ENCODE measurements at regions not wholly inside any gene's neighbourhood (a gene's known extent, or its start where the extent isn't known, plus 50 kb on each side); places are given as distances from the start of the nearest gene placed in this dataset.

DNA sequence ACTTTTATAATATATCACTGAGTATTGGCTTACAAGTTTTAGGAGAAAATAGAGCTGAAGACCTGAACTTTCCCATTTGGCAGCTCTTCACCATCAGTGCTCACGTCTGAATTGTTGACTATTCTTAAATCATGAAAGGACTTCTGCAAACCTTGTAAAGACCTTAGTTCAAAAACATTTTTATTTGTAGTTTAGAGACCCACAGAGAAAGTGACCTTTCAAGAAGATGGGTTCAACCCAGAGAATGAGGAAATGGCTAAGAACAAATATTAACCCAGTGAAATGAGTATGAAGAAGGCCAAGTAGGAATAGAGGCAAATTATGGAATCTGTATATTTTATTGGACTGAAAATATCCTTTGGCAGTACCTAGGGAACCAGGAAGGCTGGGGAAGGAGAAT is 1151.1 kb downstream of the GATA3 start:
- TF ChIP-seq, protein P1, sequence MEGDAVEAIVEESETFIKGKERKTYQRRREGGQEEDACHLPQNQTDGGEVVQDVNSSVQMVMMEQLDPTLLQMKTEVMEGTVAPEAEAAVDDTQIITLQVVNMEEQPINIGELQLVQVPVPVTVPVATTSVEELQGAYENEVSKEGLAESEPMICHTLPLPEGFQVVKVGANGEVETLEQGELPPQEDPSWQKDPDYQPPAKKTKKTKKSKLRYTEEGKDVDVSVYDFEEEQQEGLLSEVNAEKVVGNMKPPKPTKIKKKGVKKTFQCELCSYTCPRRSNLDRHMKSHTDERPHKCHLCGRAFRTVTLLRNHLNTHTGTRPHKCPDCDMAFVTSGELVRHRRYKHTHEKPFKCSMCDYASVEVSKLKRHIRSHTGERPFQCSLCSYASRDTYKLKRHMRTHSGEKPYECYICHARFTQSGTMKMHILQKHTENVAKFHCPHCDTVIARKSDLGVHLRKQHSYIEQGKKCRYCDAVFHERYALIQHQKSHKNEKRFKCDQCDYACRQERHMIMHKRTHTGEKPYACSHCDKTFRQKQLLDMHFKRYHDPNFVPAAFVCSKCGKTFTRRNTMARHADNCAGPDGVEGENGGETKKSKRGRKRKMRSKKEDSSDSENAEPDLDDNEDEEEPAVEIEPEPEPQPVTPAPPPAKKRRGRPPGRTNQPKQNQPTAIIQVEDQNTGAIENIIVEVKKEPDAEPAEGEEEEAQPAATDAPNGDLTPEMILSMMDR (IDR thresholded peaks at IDR 0.05; ENCODE audit: poor library complexity, severe bottlenecking), result no peak
- Histone ChIP-seq H3K9me3 (ENCODE audit: severe bottlenecking) (no peaks in the 10 kb centered on the region), H3K36me3 (ENCODE audit: low read depth) (no peaks in the 10 kb centered on the region), H3K27ac (ENCODE audit: poor library complexity, severe bottlenecking) (no peak overlapping the region), H3K4me1 (ENCODE audit: insufficient read depth, poor library complexity, severe bottlenecking) (no peaks in the 10 kb centered on the region), H3K4me3 (ENCODE audit: severe bottlenecking) (no peak overlapping the region), H3K27me3 (ENCODE audit: insufficient read depth, poor library complexity, severe bottlenecking) (no peaks in the 10 kb centered on the region)
- DNase-seq (ENCODE audit: low spot score) (no peak), ATAC-seq (ENCODE audit: low read depth) (no peak)

DNA sequence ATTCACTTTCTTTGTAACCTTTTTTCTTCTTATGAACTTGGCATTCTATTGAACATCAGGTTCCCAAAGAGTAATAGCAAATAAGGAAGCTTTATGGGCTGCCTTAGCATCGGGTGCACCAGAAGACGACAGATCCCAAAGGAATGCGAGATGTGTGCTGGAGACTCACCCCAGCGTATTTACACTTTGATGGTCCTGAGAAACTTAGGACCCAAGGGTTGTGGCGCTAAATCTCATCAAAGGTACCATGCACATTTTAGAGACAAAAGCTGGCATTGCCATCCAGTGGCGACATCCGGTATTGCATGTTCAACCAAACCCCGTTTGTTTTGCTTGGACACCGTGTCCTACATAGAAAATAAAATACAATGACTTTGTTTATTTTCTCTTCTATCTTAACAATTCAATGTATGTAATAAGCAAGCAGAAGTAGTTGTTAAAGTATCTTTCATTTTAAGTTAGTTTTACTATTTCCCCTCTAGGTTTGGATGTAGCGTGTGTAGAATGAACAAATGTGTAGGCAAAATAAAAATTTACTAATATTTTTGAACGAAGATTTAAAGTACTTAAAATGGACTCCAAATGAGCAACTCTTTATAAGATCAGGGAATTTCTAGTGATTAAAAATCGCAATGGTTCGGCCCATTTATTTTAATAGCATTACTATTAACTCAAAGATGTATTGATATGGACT is 1154.8 kb downstream of the GATA3 start:
- Histone ChIP-seq H3K36me3 (ENCODE audit: low read depth) (no peaks in the 10 kb centered on the region), H3K4me1 (ENCODE audit: insufficient read depth, poor library complexity, severe bottlenecking) (no peaks in the 10 kb centered on the region), H3K27me3 (ENCODE audit: insufficient read depth, poor library complexity, severe bottlenecking) (no peaks in the 10 kb centered on the region), H3K4me3 (ENCODE audit: severe bottlenecking) (no peak overlapping the region), H3K27ac (ENCODE audit: poor library complexity, severe bottlenecking) (no peak overlapping the region), H3K9me3 (ENCODE audit: severe bottlenecking) (no peaks in the 10 kb centered on the region)
- TF ChIP-seq, protein P1 (IDR thresholded peaks at IDR 0.05; ENCODE audit: poor library complexity, severe bottlenecking), result peak; percentile 90
- ATAC-seq (ENCODE audit: low read depth) (peak; percentile 41; the same call in 2 of the 3 replicates), DNase-seq (ENCODE audit: low spot score) (no peak)

DNA sequence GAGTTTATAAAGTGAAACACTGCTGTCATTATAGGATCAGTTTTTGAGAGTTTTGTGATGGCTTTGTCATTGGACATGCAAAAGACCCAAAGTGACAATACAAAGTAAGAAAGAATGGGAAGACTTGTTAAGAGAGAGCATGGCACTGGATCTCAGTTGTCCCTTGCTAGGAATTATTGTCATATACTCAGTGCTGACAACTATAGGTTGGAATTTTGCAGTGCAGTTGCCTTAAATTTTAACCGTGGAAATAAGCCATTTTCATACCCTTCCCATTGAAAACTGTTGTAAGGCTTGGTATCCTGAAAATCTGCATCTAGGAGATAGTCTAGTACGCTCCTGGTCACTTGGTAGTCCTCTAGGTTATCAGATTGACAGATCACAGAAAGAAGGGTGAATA is 1156.7 kb downstream of the GATA3 start:
- H3K36me3 ChIP-seq (ENCODE audit: low read depth), result no peaks in the 10 kb centered on the region
- H3K27me3 ChIP-seq (ENCODE audit: insufficient read depth, poor library complexity, severe bottlenecking), result no peaks in the 10 kb centered on the region
- DNase-seq (ENCODE audit: low spot score) (no peak), ATAC-seq (ENCODE audit: low read depth) (no peak)
- H3K27ac ChIP-seq (ENCODE audit: poor library complexity, severe bottlenecking), result no peak overlapping the region
- H3K4me3 ChIP-seq (ENCODE audit: severe bottlenecking), result no peak overlapping the region
- no peaks in the 10 kb centered on the region for H3K9me3 ChIP-seq (ENCODE audit: severe bottlenecking)
- H3K4me1 ChIP-seq (ENCODE audit: insufficient read depth, poor library complexity, severe bottlenecking), result no peaks in the 10 kb centered on the region
- TF ChIP-seq, protein P1 (IDR thresholded peaks at IDR 0.05; ENCODE audit: poor library complexity, severe bottlenecking), result peak; percentile 49

DNA sequence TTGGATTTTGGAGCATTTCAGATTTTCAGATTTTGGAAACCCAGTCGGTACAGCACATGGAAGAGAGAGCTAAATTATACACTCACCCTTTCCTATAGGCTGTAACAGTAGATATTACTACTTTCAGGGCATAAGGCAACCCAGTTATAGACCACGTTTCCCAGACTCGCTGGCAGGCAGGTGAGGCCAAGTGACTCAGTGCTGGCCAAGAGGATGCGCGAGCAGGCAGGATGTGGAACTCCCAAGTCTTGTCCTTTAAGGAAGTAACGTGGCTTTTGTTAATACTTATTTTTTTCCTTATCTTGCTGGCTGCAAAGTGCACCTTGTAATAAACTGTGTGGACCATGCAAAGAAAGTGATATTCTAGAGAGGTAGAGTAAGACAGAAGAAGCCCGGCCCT is 1160.1 kb downstream of the GATA3 start:
- H3K4me1 ChIP-seq (ENCODE audit: insufficient read depth, poor library complexity, severe bottlenecking), result no peaks in the 10 kb centered on the region
- ATAC-seq (ENCODE audit: low read depth) (no peak), DNase-seq (ENCODE audit: low spot score) (no peak)
- H3K4me3 ChIP-seq (ENCODE audit: severe bottlenecking), result no peak overlapping the region
- no peak overlapping the region for H3K27ac ChIP-seq (ENCODE audit: poor library complexity, severe bottlenecking)
- TF ChIP-seq, protein P1 (IDR thresholded peaks at IDR 0.05; ENCODE audit: poor library complexity, severe bottlenecking), result no peak
- H3K9me3 ChIP-seq (ENCODE audit: severe bottlenecking), result no peaks in the 10 kb centered on the region
- H3K36me3 ChIP-seq (ENCODE audit: low read depth), result no peaks in the 10 kb centered on the region
- no peaks in the 10 kb centered on the region for H3K27me3 ChIP-seq (ENCODE audit: insufficient read depth, poor library complexity, severe bottlenecking)

DNA sequence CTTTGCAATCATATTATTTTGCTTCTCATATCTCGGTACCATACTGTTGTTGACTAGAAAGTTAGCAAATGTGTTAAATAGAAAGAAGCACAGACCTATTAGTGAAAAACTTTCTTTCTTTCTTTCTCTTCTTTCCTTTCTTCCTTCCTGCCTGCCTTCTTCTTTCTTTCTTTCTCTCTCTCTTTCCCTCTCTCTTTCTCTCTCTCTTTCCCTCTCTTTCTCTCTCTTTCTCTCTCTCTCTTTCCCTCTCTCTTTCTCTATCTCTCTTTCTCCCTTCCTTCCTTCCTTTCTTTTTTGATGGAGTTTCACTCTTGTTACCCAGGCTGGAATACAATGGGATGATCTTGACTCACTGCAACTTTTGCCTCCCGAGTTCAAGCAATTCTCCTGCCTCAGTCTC is 1160.6 kb downstream of the GATA3 start:
- no peak for ATAC-seq (ENCODE audit: low read depth)
- no peak for DNase-seq (ENCODE audit: low spot score)
- no peak overlapping the region for H3K27ac ChIP-seq (ENCODE audit: poor library complexity, severe bottlenecking)
- H3K4me1 ChIP-seq (ENCODE audit: insufficient read depth, poor library complexity, severe bottlenecking), result no peaks in the 10 kb centered on the region
- no peak overlapping the region for H3K4me3 ChIP-seq (ENCODE audit: severe bottlenecking)
- H3K9me3 ChIP-seq (ENCODE audit: severe bottlenecking), result no peaks in the 10 kb centered on the region
- TF ChIP-seq, protein P1 (IDR thresholded peaks at IDR 0.05; ENCODE audit: poor library complexity, severe bottlenecking), result no peak
- H3K27me3 ChIP-seq (ENCODE audit: insufficient read depth, poor library complexity, severe bottlenecking), result no peaks in the 10 kb centered on the region
- no peaks in the 10 kb centered on the region for H3K36me3 ChIP-seq (ENCODE audit: low read depth)

Data from RWPE2 (cell line).